ENCODE measurements at regions not wholly inside any gene's neighbourhood (a gene's known extent, or its start where the extent isn't known, plus 50 kb on each side); places are given as distances from the start of the nearest gene placed in this dataset.
"Not testable (repeated sequence)": the region's sequence is repeated elsewhere in the genome, so short reads cannot be mapped to it uniquely, and the experiment has no call there.

- no peak for DNase-seq (ENCODE audit: low read depth)
- TF ChIP-seq CTCF (IDR thresholded peaks at IDR 0.05; ENCODE audit: insufficient read depth, low read depth, low read length), result no peak
- no peak overlapping the region for H3K4me3 ChIP-seq (ENCODE audit: low read depth, low read length)
Observed at GRCh38 chr3:34676436-34676835, 878.0 kb downstream of the PDCD6IP start.

GRCh38 chr3:34678575-34678974 lies 880.1 kb downstream of the PDCD6IP start:
- Histone ChIP-seq H3K4me3 (ENCODE audit: low read depth, low read length) (no peak overlapping the region), H3K36me3 (ENCODE audit: control insufficient read depth, insufficient read depth, low read length) (no peaks in the 10 kb centered on the region), H3K27me3 (ENCODE audit: control insufficient read depth, insufficient read depth, low read length) (no peaks in the 10 kb centered on the region)
- no peak for DNase-seq (ENCODE audit: low read depth)
- no peak for TF ChIP-seq CTCF (IDR thresholded peaks at IDR 0.05; ENCODE audit: insufficient read depth, low read depth, low read length)
- CTCF ChIA-PET, result no interaction called here
- POLR2A ChIA-PET, result no interaction called here

More at GRCh38 chr3:34676436-34676835, 878.0 kb downstream of the PDCD6IP start:
- Histone ChIP-seq H3K36me3 (ENCODE audit: control insufficient read depth, insufficient read depth, low read length) (no peaks in the 10 kb centered on the region), H3K27me3 (ENCODE audit: control insufficient read depth, insufficient read depth, low read length) (no peaks in the 10 kb centered on the region)
- POLR2A ChIA-PET, result no interaction called here
- CTCF ChIA-PET, result no interaction called here

GRCh38 chr3:34679055-34679454 lies 880.6 kb downstream of the PDCD6IP start:
- POLR2A ChIA-PET; H3K36me3 ChIP-seq (ENCODE audit: control insufficient read depth, insufficient read depth, low read length); DNase-seq (ENCODE audit: low read depth); CTCF ChIA-PET; H3K4me3 ChIP-seq (ENCODE audit: low read depth, low read length); H3K27me3 ChIP-seq (ENCODE audit: control insufficient read depth, insufficient read depth, low read length): not testable (repeated sequence)

GRCh38 chr3:34683851-34684250 lies 885.4 kb downstream of the PDCD6IP start:
- POLR2A ChIA-PET, result no interaction called here
- DNase-seq (ENCODE audit: low read depth), result no peak
- peak; percentile 65 for TF ChIP-seq CTCF (IDR thresholded peaks at IDR 0.05; ENCODE audit: insufficient read depth, low read depth, low read length)
- Histone ChIP-seq H3K4me3 (ENCODE audit: low read depth, low read length) (no peak overlapping the region), H3K36me3 (ENCODE audit: control insufficient read depth, insufficient read depth, low read length) (no peaks in the 10 kb centered on the region), H3K27me3 (ENCODE audit: control insufficient read depth, insufficient read depth, low read length) (no peaks in the 10 kb centered on the region)
- CTCF ChIA-PET, result interaction anchor here (0.6 to 6.5 kb wide), 5 partner anchors 12 to 800 kb away, joined by 3 to 105 read pairs (median 9); no protein-coding TSS in a partner anchor

GRCh38 chr3:34686541-34686940 lies 888.1 kb downstream of the PDCD6IP start:
- no peak overlapping the region for H3K4me3 ChIP-seq (ENCODE audit: low read depth, low read length)
- ChIA-PET CTCF (interaction anchor here (6.5 kb wide), 1 partner anchor 803 kb away, joined by 105 read pairs; no protein-coding TSS in a partner anchor), POLR2A (no interaction called here)
- TF ChIP-seq CTCF (IDR thresholded peaks at IDR 0.05; ENCODE audit: insufficient read depth, low read depth, low read length), result no peak
- H3K27me3 ChIP-seq (ENCODE audit: control insufficient read depth, insufficient read depth, low read length), result no peaks in the 10 kb centered on the region
- no peak for DNase-seq (ENCODE audit: low read depth)
- H3K36me3 ChIP-seq (ENCODE audit: control insufficient read depth, insufficient read depth, low read length), result no peaks in the 10 kb centered on the region

GRCh38 chr3:34687671-34688070 lies 889.2 kb downstream of the PDCD6IP start:
- Histone ChIP-seq H3K36me3 (ENCODE audit: control insufficient read depth, insufficient read depth, low read length) (no peaks in the 10 kb centered on the region), H3K4me3 (ENCODE audit: low read depth, low read length) (no peak overlapping the region), H3K27me3 (ENCODE audit: control insufficient read depth, insufficient read depth, low read length) (no peaks in the 10 kb centered on the region)
- ChIA-PET CTCF (interaction anchor here (0.6 to 6.5 kb wide), 2 partner anchors 160 to 804 kb away, joined by 3 to 105 read pairs; no protein-coding TSS in a partner anchor), POLR2A (no interaction called here)
- TF ChIP-seq CTCF (IDR thresholded peaks at IDR 0.05; ENCODE audit: insufficient read depth, low read depth, low read length), result no peak
- no peak for DNase-seq (ENCODE audit: low read depth)

All from BJ (cell line).